MCF 10A (cell line): ENCODE measurements at regions not wholly inside any gene's neighbourhood (a gene's known extent, or its start where the extent isn't known, plus 50 kb on each side); places are given as distances from the start of the nearest gene placed in this dataset.

ENCODE experiments used
- BruUV-seq: library from RNA; stranded (reverse); fragments of 400-500 nt; replicated peaks from 2 replicates; lab custom pipeline; 2021; lab: Mats Ljungman, UMichigan
- CTCF ChIA-PET: fragments of 300-600 bp; sonication (Branson Sonifier 250); formaldehyde crosslinking; extraction: SDS; loops from one replicate; lab custom pipeline; 2021; ENCODE audit warnings: antibody characterized with exemption, inconsistent platforms; lab: Yijun Ruan, JAX
- POLR2A ChIA-PET: fragments of 300-600, 350-650 bp; sonication (Branson Sonifier 250); formaldehyde crosslinking; extraction: SDS; loops from one replicate; lab custom pipeline; 2020; ENCODE audit warnings: antibody characterized with exemption, inconsistent platforms; lab: Yijun Ruan, JAX
- DNase-seq: peaks from one replicate; pipeline ENCODE4 v3.0.0-alpha.2; 2018; ENCODE audit not compliant: unreplicated experiment
- H3K27ac Mint-ChIP-seq: one replicate; pipeline ENCODE4 v1.8.0; 2022; ENCODE audit warnings: mild to moderate bottlenecking, low read depth, mixed read lengths; ENCODE audit not compliant: unreplicated experiment
- H3K27me3 Mint-ChIP-seq: one replicate; pipeline ENCODE4 v1.8.0; 2022; ENCODE audit warnings: mixed read lengths; ENCODE audit not compliant: insufficient read depth, unreplicated experiment
- H3K36me3 Mint-ChIP-seq: one replicate; pipeline ENCODE4 v1.8.0; 2022; ENCODE audit warnings: mild to moderate bottlenecking, moderate library complexity, mixed read lengths; ENCODE audit not compliant: insufficient read depth, unreplicated experiment
- H3K4me1 Mint-ChIP-seq: one replicate; pipeline ENCODE4 v1.8.0; 2022; ENCODE audit warnings: mixed read lengths; ENCODE audit not compliant: insufficient read depth, unreplicated experiment
- H3K4me3 Mint-ChIP-seq: one replicate; pipeline ENCODE4 v1.8.0; 2022; ENCODE audit warnings: mild to moderate bottlenecking, moderate library complexity, mixed read lengths; ENCODE audit not compliant: unreplicated experiment
- H3K9me3 Mint-ChIP-seq: one replicate; pipeline ENCODE4 v1.8.0; 2022; ENCODE audit warnings: mixed read lengths; ENCODE audit not compliant: unreplicated experiment
- CTCF ChIP-seq: fragments of 200-600 bp; IDR thresholded peaks from one replicate; pipeline ENCODE4 v1.8.0; 2022; ENCODE audit warnings: antibody characterized with exemption, mild to moderate bottlenecking; ENCODE audit not compliant: unreplicated experiment
- intact Hi-C: fragments of 100-400 bp; cut with micrococcal nuclease; formaldehyde crosslinking; loops from 2 replicates; pipeline ENCODE4 v1.14.1; 2022

- Mint-ChIP-seq H3K4me3 (no peak overlapping the region), H3K9me3 (peaks cover 9% of the 10 kb centered on the region), H3K27me3 (no peaks in the 10 kb centered on the region), H3K36me3 (no peaks in the 10 kb centered on the region), H3K27ac (no peak overlapping the region), H3K4me1 (peaks cover 28% of the 10 kb centered on the region)
- TF ChIP-seq CTCF, result no peak
- intact Hi-C loops, result no loop called here
- no TSS peak for BruUV-seq
- POLR2A ChIA-PET, result interaction anchor here (0.6 kb wide), 1 partner anchor 391 kb away, joined by 3 read pairs; no protein-coding TSS in a partner anchor
- no peak for DNase-seq
- CTCF ChIA-PET, result interaction anchor here (0.6 to 2.1 kb wide), 4 partner anchors 18 to 141 kb away, joined by 3 to 7 read pairs (median 5); no protein-coding TSS in a partner anchor
Observed at GRCh38 chr11:19601235-19601634, 111.4 kb upstream of the NAV2 start.

GRCh38 chr11:19599681-19600080, 113.0 kb upstream of the NAV2 start:
- POLR2A ChIA-PET, result no interaction called here
- H3K36me3 Mint-ChIP-seq, result no peaks in the 10 kb centered on the region
- no peak overlapping the region for H3K4me3 Mint-ChIP-seq
- no TSS peak for BruUV-seq
- TF ChIP-seq CTCF, result no peak
- CTCF ChIA-PET, result no interaction called here
- no peak for DNase-seq
- H3K27me3 Mint-ChIP-seq, result no peaks in the 10 kb centered on the region
- H3K27ac Mint-ChIP-seq, result no peak overlapping the region
- intact Hi-C loops, result loop anchor here (10.0 kb wide), 1 partner anchor 115 kb away; the partner anchor contains the start of gene NAV2
- peaks cover 9% of the 10 kb centered on the region for H3K9me3 Mint-ChIP-seq
- peaks cover 34% of the 10 kb centered on the region for H3K4me1 Mint-ChIP-seq

GRCh38 chr11:19598876-19599486, 113.7 kb upstream of the NAV2 start:
- BruUV-seq, result no TSS peak
- no peak for DNase-seq
- Mint-ChIP-seq H3K36me3 (no peaks in the 10 kb centered on the region), H3K27me3 (no peaks in the 10 kb centered on the region), H3K4me1 (peaks cover 35% of the 10 kb centered on the region), H3K9me3 (peaks cover 6% of the 10 kb centered on the region), H3K4me3 (no peak overlapping the region), H3K27ac (no peak overlapping the region)
- ChIA-PET CTCF (interaction anchor here (1.1 to 2.9 kb wide), 2 partner anchors 35 to 59 kb away, joined by 6 to 12 read pairs; no protein-coding TSS in a partner anchor), POLR2A (no interaction called here)
- no peak for TF ChIP-seq CTCF
- intact Hi-C loops, result loop anchor here (10.0 kb wide), 1 partner anchor 116 kb away; the partner anchor contains the start of gene NAV2

- ChIA-PET POLR2A (no interaction called here), CTCF (interaction anchor here (1.1 to 2.9 kb wide), 2 partner anchors 35 to 60 kb away, joined by 6 to 12 read pairs; no protein-coding TSS in a partner anchor)
- TF ChIP-seq CTCF, result no peak
- DNase-seq, result no peak
- Mint-ChIP-seq H3K27me3 (no peaks in the 10 kb centered on the region), H3K27ac (peak overlapping the region; percentile 37), H3K4me3 (no peak overlapping the region), H3K9me3 (peaks cover under 1% of the 10 kb centered on the region), H3K36me3 (no peaks in the 10 kb centered on the region), H3K4me1 (peaks cover 39% of the 10 kb centered on the region)
- no TSS peak for BruUV-seq
- intact Hi-C loops, result loop anchor here (10.0 kb wide), 1 partner anchor 116 kb away; the partner anchor contains the start of gene NAV2
Observed at GRCh38 chr11:19598456-19598855, 114.2 kb upstream of the NAV2 start.
